HEK293T (cell line): ENCODE measurements at regions not wholly inside any gene's neighbourhood (a gene's known extent, or its start where the extent isn't known, plus 50 kb on each side); places are given as distances from the start of the nearest gene placed in this dataset.

Experiments used
- BHLHE40 ChIP-seq: fragments of 450-650 bp; IDR thresholded peaks from 2 replicates; pipeline ENCODE4 v1.6.1; 2016; ENCODE audit warnings: mild to moderate bottlenecking, moderate library complexity, borderline replicate concordance
- CTBP1 ChIP-seq: fragments of 450-650 bp; IDR thresholded peaks from 2 replicates; pipeline ENCODE4 v1.6.1; 2016; ENCODE audit warnings: borderline replicate concordance
- FOXA1 ChIP-seq: fragments of 450-650 bp; IDR thresholded peaks from 2 replicates; pipeline ENCODE4 v1.6.1; 2016; ENCODE audit warnings: mild to moderate bottlenecking
- FOXM1 ChIP-seq: fragments of 450-650 bp; IDR thresholded peaks from 2 replicates; pipeline ENCODE4 v1.6.1; 2017; ENCODE audit warnings: mild to moderate bottlenecking, borderline replicate concordance
- LEF1 ChIP-seq: fragments of 450-650 bp; IDR thresholded peaks from 2 replicates; pipeline ENCODE4 v1.6.1; 2017; ENCODE audit warnings: mild to moderate bottlenecking, borderline replicate concordance
- NFRKB ChIP-seq: fragments of 450-650 bp; IDR thresholded peaks from 2 replicates; pipeline ENCODE4 v1.6.1; 2016; ENCODE audit warnings: mild to moderate bottlenecking, moderate library complexity
- PKNOX1 ChIP-seq: fragments of 450-650 bp; IDR thresholded peaks from 2 replicates; pipeline ENCODE4 v1.6.1; 2016
- SP1 ChIP-seq: fragments of 450-650 bp; IDR thresholded peaks from 2 replicates; pipeline ENCODE4 v1.6.1; 2017
- SUZ12 ChIP-seq: fragments of 450-650 bp; IDR thresholded peaks from 2 replicates; pipeline ENCODE4 v1.6.1; 2016; ENCODE audit warnings: mild to moderate bottlenecking
- TARDBP ChIP-seq: fragments of 450-650 bp; IDR thresholded peaks from 2 replicates; pipeline ENCODE4 v1.6.1; 2016

GRCh38 chrX:3509934-3510333 lies 163.5 kb upstream of the MXRA5 start:
- TF ChIP-seq PKNOX1 (no peak), SP1 (no peak), TARDBP (no peak), NFRKB (no peak), LEF1 (no peak), SUZ12 (no peak), FOXM1 (no peak), BHLHE40 (no peak), FOXA1 (no peak), CTBP1 (no peak)
